ENCODE measurements at regions not wholly inside any gene's neighbourhood (a gene's known extent, or its start where the extent isn't known, plus 50 kb on each side); places are given as distances from the start of the nearest gene placed in this dataset.

DNA sequence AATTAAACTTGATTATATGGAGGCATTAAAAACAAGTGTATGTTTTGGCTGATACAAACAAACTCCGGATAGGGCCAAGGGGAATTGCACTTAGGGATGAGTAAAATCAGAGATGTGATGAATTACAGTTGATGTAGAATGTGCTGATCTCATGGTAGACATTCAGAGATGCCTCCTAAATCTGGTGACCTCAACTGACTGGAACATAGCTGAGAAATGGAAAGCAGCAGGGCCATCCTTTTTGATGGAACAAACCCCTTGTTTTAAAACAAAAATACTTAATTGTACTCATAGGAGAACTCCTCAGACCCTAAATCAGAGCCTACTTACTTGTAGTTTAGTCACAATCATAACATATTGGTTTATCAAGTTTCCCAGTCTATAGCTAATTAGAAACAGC is 122.8 kb downstream of the C12orf75 start:
- ATAC-seq: no peak
- H3K27me3 Mint-ChIP-seq: peaks cover 0 to 31% (median 21%) of the 10 kb centered on the region in 5 donors
- no peaks in the 10 kb centered on the region for H3K36me3 Mint-ChIP-seq
- no peak for DNase-seq
- H3K9me3 ChIP-seq (ENCODE audit: control insufficient read depth in 2 of 3, low read length in 3 of 3): no peaks in the 10 kb centered on the region
- POLR2A ChIA-PET: no interaction called here
- H3K27ac Mint-ChIP-seq: no peak overlapping the region
- no peak overlapping the region for H3K4me3 ChIP-seq (ENCODE audit: low read length)
- H3K9me3 Mint-ChIP-seq: peaks cover 0 to 4% (median 0%) of the 10 kb centered on the region in 11 donors
- no peak overlapping the region for H3K4me3 Mint-ChIP-seq
- intact Hi-C loops (cut with micrococcal nuclease): no loop called here
- CTCF ChIA-PET: no interaction called here
- no peaks in the 10 kb centered on the region for H3K4me1 ChIP-seq (ENCODE audit: control insufficient read depth in 2 of 2, insufficient read depth in 2 of 2, low read length in 2 of 2)
- H3K27ac ChIP-seq (ENCODE audit: low read depth, low read length): no peak overlapping the region
- H3K4me1 Mint-ChIP-seq: peaks cover 0 to 1% (median 0%) of the 10 kb centered on the region in 7 donors
- no peaks in the 10 kb centered on the region for H3K27me3 ChIP-seq (ENCODE audit: control insufficient read depth in 2 of 2, insufficient read depth in 2 of 2, low read length in 2 of 2)
- no peaks in the 10 kb centered on the region for H3K36me3 ChIP-seq (ENCODE audit: control insufficient read depth in 2 of 3, insufficient read depth in 3 of 3, low read length in 3 of 3)

DNA sequence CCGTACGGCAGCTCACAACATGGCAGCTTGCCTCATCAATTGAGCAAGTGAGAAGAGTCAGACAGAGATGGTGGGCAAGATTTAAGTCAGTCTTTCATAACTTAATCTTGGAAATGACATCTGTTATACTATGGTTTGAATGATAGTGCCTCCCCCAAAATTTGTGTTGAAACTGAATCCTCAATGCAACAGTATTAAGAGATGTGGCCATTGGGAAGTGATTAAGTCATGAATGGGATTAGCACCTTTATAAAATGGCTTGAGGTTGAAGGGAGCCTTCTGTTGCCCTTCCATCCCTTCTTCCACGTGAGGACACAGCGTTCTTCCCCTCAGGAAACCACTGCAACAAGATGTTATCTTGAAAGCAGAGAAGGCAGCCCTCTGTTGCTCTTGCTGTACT is 124.2 kb downstream of the C12orf75 start:
- CTCF ChIA-PET: interaction anchor here (0.9 kb wide), 1 partner anchor 34 kb away, joined by 3 read pairs; no protein-coding TSS in a partner anchor
- no peak for ATAC-seq

DNA sequence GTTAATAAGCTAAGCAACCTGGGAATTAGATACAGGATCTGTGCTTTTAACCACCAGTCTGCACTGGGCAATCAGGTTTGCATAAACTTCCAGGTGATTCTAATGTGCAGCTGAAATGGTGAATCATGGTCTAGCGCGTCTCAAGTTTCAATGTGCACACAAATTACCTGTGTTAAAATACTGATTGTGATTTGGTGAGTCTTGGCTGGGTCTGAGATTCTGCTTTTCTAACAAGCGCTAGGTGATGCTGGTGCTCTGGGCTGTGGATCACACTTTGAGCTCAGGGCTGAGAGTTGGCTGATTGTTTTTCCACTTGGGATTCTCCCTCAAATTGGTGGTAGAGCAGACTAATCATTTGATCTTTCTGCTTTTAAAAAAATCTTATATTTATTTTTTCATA is 124.8 kb downstream of the C12orf75 start:
- no peaks in the 10 kb centered on the region for H3K4me1 ChIP-seq (ENCODE audit: control insufficient read depth in 2 of 2, insufficient read depth in 2 of 2, low read length in 2 of 2)

More for the DNA sequence above, 124.2 kb downstream of the C12orf75 start:
- H3K27me3 Mint-ChIP-seq: peaks cover 6 to 37% (median 33%) of the 10 kb centered on the region in 5 donors
- no peak overlapping the region for H3K4me3 Mint-ChIP-seq
- H3K4me1 Mint-ChIP-seq: peaks cover 0 to 1% (median 0%) of the 10 kb centered on the region in 7 donors
- H3K27ac Mint-ChIP-seq: no peak overlapping the region
- no peaks in the 10 kb centered on the region for H3K9me3 ChIP-seq (ENCODE audit: control insufficient read depth in 2 of 3, low read length in 3 of 3)
- H3K4me1 ChIP-seq (ENCODE audit: control insufficient read depth in 2 of 2, insufficient read depth in 2 of 2, low read length in 2 of 2): no peaks in the 10 kb centered on the region
- peaks cover 0 to 12% (median 2%) of the 10 kb centered on the region in 11 donors for H3K9me3 Mint-ChIP-seq
- no peaks in the 10 kb centered on the region for H3K36me3 Mint-ChIP-seq
- intact Hi-C loops (cut with micrococcal nuclease): no loop called here
- H3K36me3 ChIP-seq (ENCODE audit: control insufficient read depth in 2 of 3, insufficient read depth in 3 of 3, low read length in 3 of 3): no peaks in the 10 kb centered on the region
- no peak overlapping the region for H3K4me3 ChIP-seq (ENCODE audit: low read length)
- H3K27ac ChIP-seq (ENCODE audit: low read depth, low read length): no peak overlapping the region
- no peaks in the 10 kb centered on the region for H3K27me3 ChIP-seq (ENCODE audit: control insufficient read depth in 2 of 2, insufficient read depth in 2 of 2, low read length in 2 of 2)
- POLR2A ChIA-PET: no interaction called here
- DNase-seq: no peak

DNA sequence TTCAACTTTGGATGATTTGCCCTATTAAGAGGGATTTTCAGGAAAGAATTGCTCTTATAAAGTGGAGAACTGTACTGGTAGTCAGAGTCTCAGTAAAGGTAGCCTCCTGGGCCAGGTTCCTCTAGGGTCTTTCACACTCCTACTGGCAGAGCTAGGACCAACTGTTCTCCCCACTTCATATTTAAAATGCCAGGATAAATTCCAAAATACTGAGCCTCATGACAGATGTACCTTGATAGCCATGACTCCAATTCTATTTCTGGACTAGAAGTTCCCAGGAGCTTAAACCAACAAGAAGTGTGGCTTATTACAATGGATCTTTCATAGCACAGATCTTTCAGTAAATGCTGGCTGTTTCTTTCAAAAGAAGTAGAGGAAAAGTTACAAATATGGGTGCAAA is 126.5 kb downstream of the C12orf75 start:
- Histone ChIP-seq H3K27ac (ENCODE audit: low read depth, low read length) (no peak overlapping the region), H3K27me3 (ENCODE audit: control insufficient read depth in 2 of 2, insufficient read depth in 2 of 2, low read length in 2 of 2) (no peaks in the 10 kb centered on the region), H3K36me3 (ENCODE audit: control insufficient read depth in 2 of 3, insufficient read depth in 3 of 3, low read length in 3 of 3) (no peaks in the 10 kb centered on the region), H3K4me3 (ENCODE audit: low read length) (no peak overlapping the region), H3K9me3 (ENCODE audit: control insufficient read depth in 2 of 3, low read length in 3 of 3) (no peaks in the 10 kb centered on the region), H3K4me1 (ENCODE audit: control insufficient read depth in 2 of 2, insufficient read depth in 2 of 2, low read length in 2 of 2) (no peaks in the 10 kb centered on the region)
- Mint-ChIP-seq H3K4me3 (no peak overlapping the region), H3K9me3 (peaks cover 0 to 12% (median 2%) of the 10 kb centered on the region in 11 donors), H3K4me1 (peaks cover 0 to 1% (median 0%) of the 10 kb centered on the region in 7 donors), H3K36me3 (no peaks in the 10 kb centered on the region), H3K27ac (no peak overlapping the region), H3K27me3 (peaks cover 6 to 30% (median 26%) of the 10 kb centered on the region in 5 donors)
- DNase-seq (no peak), ATAC-seq (no peak)
- intact Hi-C loops (cut with micrococcal nuclease): no loop called here
- CTCF ChIA-PET: no interaction called here
- POLR2A ChIA-PET: no interaction called here

More for the DNA sequence above, 124.8 kb downstream of the C12orf75 start:
- POLR2A ChIA-PET: no interaction called here
- H3K9me3 ChIP-seq (ENCODE audit: control insufficient read depth in 2 of 3, low read length in 3 of 3): no peaks in the 10 kb centered on the region
- no peak overlapping the region for H3K4me3 ChIP-seq (ENCODE audit: low read length)
- DNase-seq (no peak), ATAC-seq (no peak)
- Mint-ChIP-seq H3K27ac (no peak overlapping the region), H3K27me3 (peaks cover 6 to 37% (median 33%) of the 10 kb centered on the region in 5 donors), H3K36me3 (no peaks in the 10 kb centered on the region), H3K4me3 (no peak overlapping the region), H3K4me1 (peaks cover 0 to 1% (median 0%) of the 10 kb centered on the region in 7 donors), H3K9me3 (peaks cover 0 to 12% (median 2%) of the 10 kb centered on the region in 11 donors)
- no peaks in the 10 kb centered on the region for H3K27me3 ChIP-seq (ENCODE audit: control insufficient read depth in 2 of 2, insufficient read depth in 2 of 2, low read length in 2 of 2)
- CTCF ChIA-PET: interaction anchor here (0.9 kb wide), 1 partner anchor 33 kb away, joined by 3 read pairs; no protein-coding TSS in a partner anchor
- no peaks in the 10 kb centered on the region for H3K36me3 ChIP-seq (ENCODE audit: control insufficient read depth in 2 of 3, insufficient read depth in 3 of 3, low read length in 3 of 3)
- no peak overlapping the region for H3K27ac ChIP-seq (ENCODE audit: low read depth, low read length)
- intact Hi-C loops (cut with micrococcal nuclease): no loop called here

DNA sequence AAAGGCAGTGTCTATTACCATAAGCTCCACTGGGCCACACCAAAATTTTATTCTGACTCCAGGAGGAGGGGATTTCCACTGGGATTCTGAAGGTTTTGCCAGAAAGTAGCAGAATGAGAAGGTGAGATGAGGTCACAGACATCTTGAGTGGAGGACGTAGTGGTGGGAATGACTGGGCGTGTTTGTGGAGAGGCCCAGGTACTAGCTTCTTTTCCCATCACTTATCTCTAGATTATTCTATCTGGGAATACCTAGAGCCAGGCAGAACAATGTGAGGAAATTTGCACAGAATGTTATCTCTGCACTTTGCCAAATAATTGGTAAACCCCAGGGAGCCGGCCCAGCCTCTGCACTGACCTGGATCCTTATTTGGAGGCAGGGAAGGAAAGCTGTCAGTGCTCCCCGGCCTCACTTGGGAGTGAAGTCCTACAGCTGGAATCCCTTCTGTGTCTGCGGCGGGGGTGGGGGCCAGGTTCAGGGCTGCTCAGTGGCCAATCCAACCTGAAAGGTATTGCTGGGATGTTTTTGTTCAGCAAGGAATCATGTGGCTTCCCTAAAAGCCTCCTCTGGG is 129.4 kb downstream of the C12orf75 start:
- no peaks in the 10 kb centered on the region for H3K36me3 ChIP-seq (ENCODE audit: control insufficient read depth in 2 of 3, insufficient read depth in 3 of 3, low read length in 3 of 3)
- H3K27ac ChIP-seq (ENCODE audit: low read depth, low read length): no peak overlapping the region
- no peak overlapping the region for H3K27ac Mint-ChIP-seq
- ATAC-seq: no peak
- H3K27me3 ChIP-seq (ENCODE audit: control insufficient read depth in 2 of 2, insufficient read depth in 2 of 2, low read length in 2 of 2): no peaks in the 10 kb centered on the region
- H3K4me3 Mint-ChIP-seq: no peak overlapping the region
- no peaks in the 10 kb centered on the region for H3K4me1 Mint-ChIP-seq
- no peaks in the 10 kb centered on the region for H3K36me3 Mint-ChIP-seq
- peaks cover 6 to 30% (median 26%) of the 10 kb centered on the region in 5 donors for H3K27me3 Mint-ChIP-seq
- intact Hi-C loops (cut with micrococcal nuclease): no loop called here
- POLR2A ChIA-PET: no interaction called here
- no peaks in the 10 kb centered on the region for H3K4me1 ChIP-seq (ENCODE audit: control insufficient read depth in 2 of 2, insufficient read depth in 2 of 2, low read length in 2 of 2)
- peaks cover 0 to 12% (median 2%) of the 10 kb centered on the region in 11 donors for H3K9me3 Mint-ChIP-seq
- CTCF ChIA-PET: no interaction called here
- DNase-seq: no peak
- no peak overlapping the region for H3K4me3 ChIP-seq (ENCODE audit: low read length)
- H3K9me3 ChIP-seq (ENCODE audit: control insufficient read depth in 2 of 3, low read length in 3 of 3): no peaks in the 10 kb centered on the region

DNA sequence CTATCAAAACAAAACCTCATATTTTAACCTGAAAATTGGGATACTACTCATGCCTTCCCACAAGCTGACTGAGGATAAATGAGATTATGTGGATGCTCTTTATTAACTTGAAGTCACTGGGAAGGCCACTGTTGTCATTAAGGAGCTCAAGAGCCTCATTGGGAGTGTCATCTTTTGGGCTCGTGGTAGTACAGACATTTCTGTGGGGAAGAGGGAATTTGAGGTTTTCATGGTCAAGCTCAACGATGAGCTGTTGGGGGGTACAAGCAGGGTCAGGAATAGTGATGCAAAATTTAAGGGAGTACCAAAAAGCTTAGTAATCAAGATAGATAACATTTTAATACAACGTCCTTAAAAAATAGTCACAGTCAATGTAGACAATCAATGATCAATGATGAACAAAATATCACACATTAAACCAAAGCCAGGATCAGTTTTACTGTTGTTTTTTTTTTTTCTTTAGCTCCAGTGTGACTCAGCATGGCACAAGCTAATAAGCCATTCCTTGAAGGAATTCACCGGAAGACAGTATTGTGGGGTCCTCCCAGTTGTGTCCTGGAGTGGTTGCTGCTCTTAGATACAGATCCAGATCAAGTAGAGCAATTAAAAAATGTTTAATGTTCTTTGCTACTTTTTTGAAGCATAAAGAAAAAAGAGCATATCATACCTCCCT is 130.9 kb downstream of the C12orf75 start:
- Histone ChIP-seq H3K9me3 (ENCODE audit: control insufficient read depth in 2 of 3, low read length in 3 of 3) (no peaks in the 10 kb centered on the region), H3K4me1 (ENCODE audit: control insufficient read depth in 2 of 2, insufficient read depth in 2 of 2, low read length in 2 of 2) (no peaks in the 10 kb centered on the region), H3K36me3 (ENCODE audit: control insufficient read depth in 2 of 3, insufficient read depth in 3 of 3, low read length in 3 of 3) (no peaks in the 10 kb centered on the region), H3K27ac (ENCODE audit: low read depth, low read length) (no peak overlapping the region), H3K27me3 (ENCODE audit: control insufficient read depth in 2 of 2, insufficient read depth in 2 of 2, low read length in 2 of 2) (no peaks in the 10 kb centered on the region), H3K4me3 (ENCODE audit: low read length) (no peak overlapping the region)
- peaks cover 0 to 12% (median 2%) of the 10 kb centered on the region in 11 donors for H3K9me3 Mint-ChIP-seq
- no peak for DNase-seq
- ATAC-seq: no peak
- POLR2A ChIA-PET: no interaction called here
- H3K27me3 Mint-ChIP-seq: peaks cover 10 to 30% (median 27%) of the 10 kb centered on the region in 5 donors
- H3K27ac Mint-ChIP-seq: no peak overlapping the region
- no peaks in the 10 kb centered on the region for H3K36me3 Mint-ChIP-seq
- no peaks in the 10 kb centered on the region for H3K4me1 Mint-ChIP-seq
- no peak overlapping the region for H3K4me3 Mint-ChIP-seq
- CTCF ChIA-PET: no interaction called here
- intact Hi-C loops (cut with micrococcal nuclease): no loop called here

Measured in naive thymus-derived CD4-positive, alpha-beta T cell (primary cell).